IMR-90 (cell line): ENCODE measurements at regions not wholly inside any gene's neighbourhood (a gene's known extent, or its start where the extent isn't known, plus 50 kb on each side); places are given as distances from the start of the nearest gene placed in this dataset.

Source experiments
- ATAC-seq: fragments of 200-7000 bp; cut with Tn5 transposase; 2 replicates; pipeline ENCODE4 v1.9.1; 2020; ENCODE audit warnings: low read depth, mild to moderate bottlenecking, moderate library complexity
- BruUV-seq: library from RNA; stranded (reverse); fragments of 400-500 nt; replicated peaks from 2 replicates; lab custom pipeline; 2021; lab: Mats Ljungman, UMichigan
- CTCF ChIA-PET: fragments of 300-600 bp; formaldehyde crosslinking; extraction: SDS; loops from one replicate; lab custom pipeline; 2021; ENCODE audit warnings: antibody characterized with exemption; lab: Yijun Ruan, JAX
- POLR2A ChIA-PET: fragments of 300-600 bp; sonication (Branson Sonifier 250); formaldehyde crosslinking; loops from one replicate; lab custom pipeline; 2022; ENCODE audit warnings: antibody characterized with exemption; ENCODE audit not compliant: unreplicated experiment; lab: Charles Lee
- DNase-seq: peaks from one replicate; pipeline ENCODE4 v3.0.0; 2013
- H2AFZ ChIP-seq: replicated peaks from 2 replicates; pipeline ENCODE3; 2013; ENCODE audit warnings: low read length, mild to moderate bottlenecking; ENCODE audit not compliant: poor library complexity
- H2AK5ac ChIP-seq: 2 replicates; pipeline ENCODE4 v1.6.1; 2013; ENCODE audit warnings: low read depth, low read length, inconsistent platforms
- H2AK9ac ChIP-seq: replicated peaks from 2 replicates; pipeline ENCODE3; 2013; ENCODE audit warnings: mild to moderate bottlenecking, low read depth, low read length, moderate library complexity; ENCODE audit not compliant: poor library complexity
- H2BK120ac ChIP-seq: 2 replicates; pipeline ENCODE4 v1.6.1; 2013; ENCODE audit warnings: low read depth, low read length, inconsistent platforms
- H2BK15ac ChIP-seq: 3 replicates; pipeline ENCODE4 v1.6.1; 2013; ENCODE audit warnings: low read depth, low read length, inconsistent platforms
- H2BK20ac ChIP-seq: 2 replicates; pipeline ENCODE4 v1.6.1; 2013; ENCODE audit warnings: low read depth, mild to moderate bottlenecking, inconsistent platforms, low read length, moderate library complexity
- H2BK5ac ChIP-seq: 2 replicates; pipeline ENCODE4 v1.6.1; 2013; ENCODE audit warnings: mild to moderate bottlenecking, low read depth, low read length, inconsistent platforms; ENCODE audit not compliant: poor library complexity, severe bottlenecking
- H3K14ac ChIP-seq: replicated peaks from 2 replicates; pipeline ENCODE4 v1.6.1; 2013; ENCODE audit warnings: low read depth, low read length, inconsistent platforms
- H3K18ac ChIP-seq: 2 replicates; pipeline ENCODE4 v1.6.1; 2013; ENCODE audit warnings: low read depth, low read length, control low read depth
- H3K23ac ChIP-seq: 2 replicates; pipeline ENCODE4 v1.6.1; 2013; ENCODE audit warnings: low read depth, low read length, inconsistent platforms
- H3K27ac ChIP-seq: 2 replicates; pipeline ENCODE4 v1.5.1; 2013; ENCODE audit warnings: mild to moderate bottlenecking, control low read depth, low read length; ENCODE audit not compliant: insufficient read depth
- H3K27me3 ChIP-seq: 2 replicates; pipeline ENCODE4 v1.6.1; 2013; ENCODE audit warnings: low read length; ENCODE audit not compliant: control insufficient read depth, insufficient read depth
- H3K36me3 ChIP-seq: 2 replicates; pipeline ENCODE4 v1.6.1; 2013; ENCODE audit warnings: low read length, mixed read lengths; ENCODE audit not compliant: control insufficient read depth, insufficient read depth
- H3K4ac ChIP-seq: 2 replicates; pipeline ENCODE4 v1.6.1; 2013; ENCODE audit warnings: low read depth, low read length, inconsistent platforms
- H3K4me1 ChIP-seq: 2 replicates; pipeline ENCODE4 v1.6.1; 2013; ENCODE audit warnings: low read length, mixed read lengths; ENCODE audit not compliant: control insufficient read depth, insufficient read depth
- H3K4me2 ChIP-seq: 2 replicates; pipeline ENCODE4 v1.6.1; 2013; ENCODE audit warnings: low read depth, mild to moderate bottlenecking, control low read depth, low read length, moderate library complexity
- H3K4me3 ChIP-seq: 2 replicates; pipeline ENCODE4 v1.5.1; 2013; ENCODE audit warnings: low read depth, mild to moderate bottlenecking, control low read depth, low read length, moderate library complexity; ENCODE audit not compliant: insufficient read depth
- H3K56ac ChIP-seq: 2 replicates; pipeline ENCODE4 v1.6.1; 2013; ENCODE audit warnings: low read length, inconsistent platforms; ENCODE audit not compliant: insufficient read depth; ENCODE audit errors: extremely low read depth
- H3K79me1 ChIP-seq, 2 experiments: 2 replicates each; pipeline ENCODE4 v1.6.1; 2013; ENCODE audit warnings: low read length in 2 of 2, inconsistent platforms in 1 of 2, low read depth in 1 of 2
- H3K9ac ChIP-seq: 2 replicates; pipeline ENCODE4 v1.6.1; 2013; ENCODE audit warnings: low read depth, low read length, control low read depth
- H3K9me1 ChIP-seq: 2 replicates; pipeline ENCODE4 v1.6.1; 2013; ENCODE audit warnings: low read length, inconsistent platforms; ENCODE audit not compliant: insufficient read depth
- H3K9me3 ChIP-seq: 2 replicates; pipeline ENCODE4 v1.6.1; 2013; ENCODE audit warnings: low read length; ENCODE audit not compliant: control insufficient read depth, insufficient read depth
- H4K20me1 ChIP-seq: 2 replicates; pipeline ENCODE4 v1.6.1; 2013; ENCODE audit warnings: low read length, inconsistent platforms; ENCODE audit not compliant: insufficient read depth
- H4K5ac ChIP-seq: 2 replicates; pipeline ENCODE4 v1.6.1; 2013; ENCODE audit warnings: mild to moderate bottlenecking, low read depth, low read length, control low read depth
- H4K8ac ChIP-seq, 2 experiments: 2 replicates each; pipeline ENCODE4 v1.6.1; 2013; ENCODE audit warnings: low read depth in 2 of 2, low read length in 2 of 2, control low read depth in 1 of 2, inconsistent platforms in 1 of 2
- H4K91ac ChIP-seq: 2 replicates; pipeline ENCODE4 v1.6.1; 2013; ENCODE audit warnings: low read depth, low read length, inconsistent platforms; ENCODE audit not compliant: insufficient read depth
- BHLHE40 ChIP-seq: fragments of 150-350 bp; IDR thresholded peaks from 2 replicates; pipeline ENCODE4 v1.6.1; 2016; ENCODE audit warnings: mild to moderate bottlenecking, low read depth, low read length
- CHD1 ChIP-seq: IDR thresholded peaks from 2 replicates; pipeline ENCODE4 v1.6.1; 2012; ENCODE audit warnings: low read depth, low read length, improper control_type of control experiment
- FOS ChIP-seq: fragments of 150-350 bp; IDR thresholded peaks from 2 replicates; pipeline ENCODE4 v1.6.1; 2016; ENCODE audit warnings: low read depth, low read length
- MXI1 ChIP-seq: IDR thresholded peaks from 2 replicates; pipeline ENCODE4 v1.6.1; 2012; ENCODE audit warnings: low read depth, mild to moderate bottlenecking, low read length, moderate library complexity, borderline replicate concordance
- NFE2L2 ChIP-seq: fragments of 150-350 bp; IDR thresholded peaks from 2 replicates; pipeline ENCODE4 v1.6.1; 2016; ENCODE audit warnings: low read depth, mild to moderate bottlenecking, low read length
- POLR2A ChIP-seq: IDR thresholded peaks from 2 replicates; pipeline ENCODE4 v1.6.1; 2012; ENCODE audit warnings: mild to moderate bottlenecking, low read depth, low read length
- RFX5 ChIP-seq: IDR thresholded peaks from 2 replicates; pipeline ENCODE4 v1.8.0; 2012; ENCODE audit warnings: low read depth, mild to moderate bottlenecking, low read length, moderate library complexity
- WGBS, 2 experiments: methylation state at CpG; one replicate each; pipeline versions ENCODE4 v1.1.5 to v1.1.7; 2013; ENCODE audit warnings: missing lambda C conversion rate in 2 of 2; ENCODE audit not compliant: insufficient read length in 1 of 2; ENCODE audit errors: extremely low coverage in 2 of 2; 5-methylcytosine and 5-hydroxymethylcytosine counted together
- dilution Hi-C: fragments of 300-500 bp; cut with HindIII; formaldehyde crosslinking; loops from one replicate; pipeline ENCODE4 v1.14.3; 2018; ENCODE audit warnings: low sequenced_read_pairs; ENCODE audit not compliant: unreplicated experiment
- in situ Hi-C: fragments of 300-500 bp; cut with MboI; formaldehyde crosslinking; loops from 3 replicates; pipeline ENCODE4 v1.14.3; 2019; ENCODE audit warnings: low sequenced_read_pairs, inconsistent platforms, mixed read lengths
- intact Hi-C: fragments of 100-400 bp; cut with micrococcal nuclease; formaldehyde crosslinking; loops from 2 replicates; pipeline ENCODE4 v1.10.0; 2022
- TF ChIP-seq, protein P1 (sequence below): conservative IDR thresholded peaks from 2 replicates; pipeline ENCODE4 v1.5.1; 2012; ENCODE audit warnings: mild to moderate bottlenecking, low read depth, low read length, improper control_type of control experiment
- TF ChIP-seq, protein P2 (sequence below): fragments of 150-350 bp; IDR thresholded peaks from 2 replicates; pipeline ENCODE4 v1.6.1; 2017; ENCODE audit warnings: mild to moderate bottlenecking, antibody characterized with exemption, low read length, low read depth

DNA sequence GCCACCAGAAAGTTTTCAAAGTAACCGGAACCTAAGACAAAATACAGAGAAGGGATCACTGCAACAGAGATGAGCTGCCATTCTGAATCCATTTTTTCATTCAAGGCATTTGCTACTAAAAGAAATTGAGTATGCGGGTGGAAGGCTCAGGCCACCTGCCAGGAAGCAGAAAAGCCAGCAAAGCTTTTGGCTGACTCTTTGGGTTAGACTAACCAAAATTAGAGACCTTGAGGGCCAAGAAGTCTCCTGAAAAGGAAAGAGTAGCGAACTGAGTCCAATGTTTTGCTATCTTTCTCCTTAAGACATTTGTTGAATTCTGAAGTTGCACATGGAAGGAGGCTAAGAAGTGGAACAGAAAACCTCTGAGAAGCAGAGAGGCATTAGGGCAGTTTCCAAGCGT lies 79.0 kb downstream of the FAS start:
- Histone ChIP-seq H3K79me1 (no peaks in the 10 kb centered on the region), H3K18ac (no peak overlapping the region), H3K36me3 (no peaks in the 10 kb centered on the region), H3K23ac (no peak overlapping the region), H3K4me2 (no peak overlapping the region), H4K91ac (no peak overlapping the region), H3K27ac (no peak overlapping the region), H2AK9ac (no peak overlapping the region), H4K20me1 (no peaks in the 10 kb centered on the region), H3K9ac (no peak overlapping the region), H3K4me1 (no peaks in the 10 kb centered on the region; the same call in 1 of the 2 replicates), H4K8ac (no peak overlapping the region), H2BK15ac (no peak overlapping the region), H3K27me3 (no peaks in the 10 kb centered on the region; the same call in 1 of the 2 replicates), H2BK20ac (no peak overlapping the region), H2BK120ac (no peak overlapping the region), H2AK5ac (no peak overlapping the region), H3K9me1 (no peaks in the 10 kb centered on the region), H3K9me3 (no peaks in the 10 kb centered on the region), H3K4ac (no peak overlapping the region), H2AFZ (no peak overlapping the region), H4K5ac (no peak overlapping the region), H2BK5ac (no peak overlapping the region), H3K56ac (no peak overlapping the region), H3K4me3 (no peak overlapping the region), H3K14ac (no peak overlapping the region)
- intact Hi-C loops, result no loop called here
- ATAC-seq, result no peak
- DNase-seq, result no peak
- dilution Hi-C loops, result no loop called here
- BruUV-seq, result no TSS peak
- WGBS, 2 experiments, result 100% methylated on average over 2 of the region's 4 CpGs; no CpG with 5 or more reads in 1 of the 2 experiments
- ChIA-PET CTCF (interaction anchor here (0.8 kb wide), 1 partner anchor 148 kb away, joined by 3 read pairs; no protein-coding TSS in a partner anchor), POLR2A (no interaction called here)
- in situ Hi-C loops, result no loop called here
- TF ChIP-seq RFX5, result no peak
- TF ChIP-seq NFE2L2, result no peak
- TF ChIP-seq, protein P1, sequence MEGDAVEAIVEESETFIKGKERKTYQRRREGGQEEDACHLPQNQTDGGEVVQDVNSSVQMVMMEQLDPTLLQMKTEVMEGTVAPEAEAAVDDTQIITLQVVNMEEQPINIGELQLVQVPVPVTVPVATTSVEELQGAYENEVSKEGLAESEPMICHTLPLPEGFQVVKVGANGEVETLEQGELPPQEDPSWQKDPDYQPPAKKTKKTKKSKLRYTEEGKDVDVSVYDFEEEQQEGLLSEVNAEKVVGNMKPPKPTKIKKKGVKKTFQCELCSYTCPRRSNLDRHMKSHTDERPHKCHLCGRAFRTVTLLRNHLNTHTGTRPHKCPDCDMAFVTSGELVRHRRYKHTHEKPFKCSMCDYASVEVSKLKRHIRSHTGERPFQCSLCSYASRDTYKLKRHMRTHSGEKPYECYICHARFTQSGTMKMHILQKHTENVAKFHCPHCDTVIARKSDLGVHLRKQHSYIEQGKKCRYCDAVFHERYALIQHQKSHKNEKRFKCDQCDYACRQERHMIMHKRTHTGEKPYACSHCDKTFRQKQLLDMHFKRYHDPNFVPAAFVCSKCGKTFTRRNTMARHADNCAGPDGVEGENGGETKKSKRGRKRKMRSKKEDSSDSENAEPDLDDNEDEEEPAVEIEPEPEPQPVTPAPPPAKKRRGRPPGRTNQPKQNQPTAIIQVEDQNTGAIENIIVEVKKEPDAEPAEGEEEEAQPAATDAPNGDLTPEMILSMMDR, result no peak
- TF ChIP-seq POLR2A, result no peak
- TF ChIP-seq FOS, result no peak
- no peak for TF ChIP-seq BHLHE40
- no peak for TF ChIP-seq MXI1
- TF ChIP-seq CHD1, result no peak
- TF ChIP-seq, protein P2, sequence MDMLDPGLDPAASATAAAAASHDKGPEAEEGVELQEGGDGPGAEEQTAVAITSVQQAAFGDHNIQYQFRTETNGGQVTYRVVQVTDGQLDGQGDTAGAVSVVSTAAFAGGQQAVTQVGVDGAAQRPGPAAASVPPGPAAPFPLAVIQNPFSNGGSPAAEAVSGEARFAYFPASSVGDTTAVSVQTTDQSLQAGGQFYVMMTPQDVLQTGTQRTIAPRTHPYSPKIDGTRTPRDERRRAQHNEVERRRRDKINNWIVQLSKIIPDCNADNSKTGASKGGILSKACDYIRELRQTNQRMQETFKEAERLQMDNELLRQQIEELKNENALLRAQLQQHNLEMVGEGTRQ, result no peak
